Amygdala (tissue), 56 donors: ENCODE measurements at regions not wholly inside any gene's neighbourhood (a gene's known extent, or its start where the extent isn't known, plus 50 kb on each side); places are given as distances from the start of the nearest gene placed in this dataset.

Source experiments
- DNase-seq, 56 donors: peaks; one replicate each; lab custom pipeline; 2025; lab: John Stamatoyannopoulos, UW

DNA sequence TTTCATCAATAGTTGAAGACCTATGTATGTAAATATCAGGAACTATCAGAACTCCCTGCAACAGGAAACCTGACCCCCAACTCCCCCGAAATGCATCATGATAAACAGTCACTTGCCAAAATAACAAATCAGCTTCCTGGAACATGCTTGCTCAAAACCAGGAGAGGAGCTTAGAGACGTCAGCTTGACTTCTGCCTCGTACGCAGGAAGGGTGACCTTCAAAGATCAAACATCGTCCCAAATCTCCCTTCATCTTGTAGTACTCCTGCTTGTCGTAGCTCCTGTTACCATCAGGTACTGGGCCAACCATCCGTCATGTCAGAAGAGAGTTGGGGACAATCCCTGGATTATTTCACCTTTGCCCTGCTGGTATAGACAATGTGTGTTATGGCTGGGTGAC lies 396.1 kb downstream of the GADD45G start:
- no peak for DNase-seq

DNA sequence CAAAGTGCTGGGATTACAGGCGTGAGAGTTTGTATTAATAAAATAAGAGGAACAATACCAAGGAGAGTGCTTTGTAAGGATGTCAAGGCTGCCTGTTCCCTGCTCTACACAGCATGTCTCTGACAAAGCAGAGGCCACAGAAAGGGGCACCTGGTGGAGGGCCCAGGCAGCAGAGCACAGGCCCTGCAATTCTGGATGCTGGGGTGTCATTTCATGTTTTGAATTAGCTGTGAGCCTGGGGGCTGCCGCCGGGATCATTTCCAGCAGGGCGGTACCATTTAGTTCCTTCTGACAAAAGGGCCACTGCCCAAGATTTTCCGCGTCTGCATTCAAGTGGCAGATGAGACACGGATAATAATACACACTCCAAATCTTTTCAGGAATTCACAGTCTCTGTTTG lies 396.9 kb downstream of the GADD45G start:
- no peak for DNase-seq

DNA sequence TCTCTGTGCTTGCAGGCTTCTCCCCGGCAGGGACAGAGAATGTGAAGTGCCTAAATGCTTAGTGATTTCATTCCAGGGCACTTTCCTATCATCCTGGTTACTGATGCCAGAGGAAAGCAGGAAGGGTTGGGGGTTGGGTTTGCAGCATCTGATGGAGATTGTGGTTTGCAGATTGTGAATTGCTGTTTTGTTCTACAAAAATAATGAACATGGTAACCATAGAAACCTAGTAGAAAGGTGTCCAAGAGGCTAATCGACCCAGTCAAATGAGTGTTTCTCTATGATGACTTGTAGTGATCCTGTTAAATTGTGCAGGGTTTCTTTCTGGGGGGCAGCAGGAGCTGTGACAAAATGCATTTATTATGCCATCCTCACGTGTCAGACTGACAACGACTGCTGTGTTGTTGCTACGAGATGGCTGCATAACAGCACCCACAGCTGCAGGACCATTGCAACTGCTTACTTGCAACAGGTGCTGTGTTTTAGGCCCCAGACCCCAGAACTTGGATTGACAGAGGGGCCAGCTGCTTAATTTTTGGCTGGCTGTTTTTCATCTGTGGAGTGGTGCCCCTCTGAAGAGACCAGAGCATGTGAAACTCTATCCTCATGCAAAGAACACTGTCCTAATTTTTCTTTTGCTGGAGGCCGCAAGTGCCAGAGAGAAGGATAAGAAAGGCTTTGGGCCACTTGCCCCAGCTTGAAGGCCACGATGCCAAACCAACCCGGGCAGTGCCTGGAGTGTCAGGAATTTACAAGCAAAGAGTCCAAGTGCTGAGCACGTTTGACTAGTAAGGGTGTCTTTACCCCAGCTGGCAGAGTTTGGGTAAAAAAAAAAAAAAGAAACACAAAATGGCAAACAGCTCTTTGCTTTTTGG lies 397.8 kb downstream of the GADD45G start:
- DNase-seq = peak in 29 of 56 donors; percentile 9 to 69 (median 31)

DNA sequence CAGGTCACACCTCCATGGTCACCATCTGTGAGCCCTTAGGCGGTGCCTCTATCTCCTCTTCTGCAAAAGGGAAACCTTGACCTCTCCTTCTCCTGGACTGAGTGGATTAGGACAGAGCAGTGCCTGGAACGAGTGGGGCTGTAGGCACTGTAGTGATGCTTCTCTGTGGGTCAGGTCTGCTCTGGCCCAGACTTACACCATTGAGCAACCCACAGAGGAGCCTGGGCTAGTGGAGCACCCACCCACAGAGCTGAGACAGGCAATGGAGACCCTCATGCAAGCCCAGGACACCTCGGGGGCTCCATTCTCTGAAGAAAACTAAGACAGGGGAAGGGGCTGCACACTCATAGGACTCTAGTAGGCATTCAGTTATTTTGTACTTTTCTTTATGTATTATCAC lies 400.6 kb downstream of the GADD45G start:
- DNase-seq = no peak

DNA sequence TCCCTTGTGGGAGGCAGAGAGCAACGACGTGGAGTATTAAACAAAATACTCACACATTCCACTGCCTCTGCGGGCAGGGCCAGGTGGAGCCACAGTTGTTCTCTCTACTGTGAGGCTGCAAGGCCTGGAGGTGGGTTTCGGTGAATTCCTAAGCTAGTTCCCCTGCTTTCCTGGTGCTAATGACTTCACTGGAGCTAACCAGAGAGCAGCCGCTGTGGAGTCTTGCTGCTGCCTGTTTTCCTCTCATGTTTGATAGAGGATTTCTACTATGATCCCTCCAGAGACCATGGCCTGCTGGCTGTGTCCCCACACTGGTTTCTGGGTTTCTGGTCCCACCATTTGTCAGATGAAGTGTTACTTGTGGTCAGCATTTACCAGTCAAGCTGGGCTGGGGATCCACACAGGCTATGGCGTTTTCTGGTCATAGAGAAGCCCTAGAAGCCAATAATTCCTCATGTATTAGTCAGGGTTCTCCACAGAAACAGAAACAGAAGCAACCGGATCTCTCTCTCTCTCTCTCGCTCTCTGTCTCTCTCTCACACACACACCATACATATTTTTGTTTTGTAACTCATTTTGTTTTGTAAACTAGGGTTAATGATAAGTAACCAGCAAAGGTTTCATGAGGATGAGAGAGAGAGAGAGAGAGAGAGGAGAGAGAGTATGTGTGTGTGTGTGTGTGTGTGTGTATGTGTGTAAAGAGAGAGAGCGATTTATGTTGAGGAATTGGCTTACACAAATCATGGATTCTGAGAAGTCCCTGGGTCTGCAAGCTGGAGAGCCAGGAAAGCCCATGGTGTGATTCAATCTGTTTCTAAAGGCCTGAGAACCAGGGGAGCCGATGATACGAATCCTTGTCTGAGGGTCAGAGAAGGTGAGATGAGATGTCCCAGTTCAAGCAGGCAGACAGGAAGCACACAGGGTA lies 403.0 kb downstream of the GADD45G start:
- no peak for DNase-seq

DNA sequence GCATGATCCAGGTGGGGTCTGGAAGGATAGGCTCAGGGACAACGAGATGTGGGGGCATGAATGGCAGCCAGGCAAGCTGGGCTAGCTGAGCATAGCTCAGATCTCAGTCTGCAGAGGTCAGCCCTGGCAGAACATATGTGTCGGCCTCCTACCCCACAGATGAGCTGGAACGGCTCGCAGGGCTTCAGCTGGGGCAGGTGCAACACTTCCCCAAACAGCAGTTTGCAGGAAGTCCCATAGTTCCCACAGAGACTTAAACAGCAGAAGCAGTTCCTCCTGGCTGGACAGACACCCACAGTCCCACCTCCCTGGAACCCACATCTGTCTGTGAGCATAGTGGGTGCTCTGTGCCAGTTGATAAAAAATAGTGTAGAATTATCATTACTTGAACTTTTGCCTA lies 404.6 kb downstream of the GADD45G start:
- peak in 1 of 56 donors; percentile 5 for DNase-seq

DNA sequence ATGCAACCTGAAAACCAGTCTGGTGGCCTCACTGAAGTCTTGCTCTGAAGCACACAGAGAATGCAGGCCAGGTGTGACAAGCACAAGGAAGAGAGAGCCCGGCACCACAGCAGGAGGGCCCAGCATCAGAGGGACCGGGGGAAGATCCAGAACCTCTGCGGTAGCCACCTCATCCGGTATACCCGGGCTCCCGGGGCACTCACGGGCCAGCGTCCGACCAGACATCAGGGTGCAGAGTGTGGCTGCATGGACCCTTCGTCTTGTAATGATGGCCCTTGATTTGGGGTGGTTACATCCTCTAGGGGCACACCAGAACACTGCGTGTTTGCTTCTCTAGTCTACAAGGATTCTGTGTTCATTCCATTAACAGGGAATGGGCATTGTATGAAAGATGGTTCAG lies 406.0 kb downstream of the GADD45G start:
- no peak for DNase-seq

GRCh38 chr9:90012949-90013348 lies 408.1 kb downstream of the GADD45G start:
- no peak for DNase-seq

- DNase-seq = no peak
These were observed 409.0 kb downstream of the GADD45G start for GRCh38 chr9:90013778-90014177.

DNA sequence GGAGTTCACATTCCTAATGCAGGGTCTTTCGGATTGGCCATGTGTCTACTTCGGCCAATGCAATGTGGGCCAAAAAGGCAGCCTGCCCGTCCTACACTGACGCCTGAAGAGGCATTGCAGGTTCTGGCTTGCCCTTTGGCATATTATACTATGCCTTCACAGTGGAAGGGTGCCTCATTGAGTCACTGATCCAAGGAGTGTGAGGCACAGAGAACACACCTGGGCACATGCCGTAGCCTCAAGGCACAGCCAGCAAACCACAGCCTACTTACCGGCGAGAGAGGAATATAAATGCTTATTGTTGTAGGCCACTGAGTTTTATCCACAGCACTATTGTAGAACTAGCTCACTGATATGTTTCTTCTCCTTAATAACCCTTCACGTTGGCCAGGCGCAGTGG lies 409.6 kb downstream of the GADD45G start:
- no peak for DNase-seq

DNA sequence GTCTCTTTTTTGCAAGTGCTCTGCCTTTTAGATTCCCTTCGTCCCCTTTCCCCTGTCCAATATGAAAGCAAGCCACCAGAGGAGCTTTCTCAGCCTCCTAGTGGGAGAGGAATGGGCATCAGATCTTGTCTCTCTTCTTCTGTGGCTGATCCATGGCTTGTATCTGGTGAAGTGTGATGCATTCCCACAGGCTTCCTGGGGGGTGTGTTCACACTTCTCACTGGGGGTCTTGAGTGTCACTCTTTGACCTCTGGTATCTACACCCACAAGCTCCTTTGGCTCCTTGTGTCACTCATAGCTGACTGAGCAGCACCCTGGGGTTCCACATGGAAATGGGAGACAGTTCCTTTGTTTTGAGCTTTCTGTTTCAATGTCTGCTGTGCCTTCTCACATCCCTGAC lies 411.5 kb downstream of the GADD45G start:
- DNase-seq = no peak

DNA sequence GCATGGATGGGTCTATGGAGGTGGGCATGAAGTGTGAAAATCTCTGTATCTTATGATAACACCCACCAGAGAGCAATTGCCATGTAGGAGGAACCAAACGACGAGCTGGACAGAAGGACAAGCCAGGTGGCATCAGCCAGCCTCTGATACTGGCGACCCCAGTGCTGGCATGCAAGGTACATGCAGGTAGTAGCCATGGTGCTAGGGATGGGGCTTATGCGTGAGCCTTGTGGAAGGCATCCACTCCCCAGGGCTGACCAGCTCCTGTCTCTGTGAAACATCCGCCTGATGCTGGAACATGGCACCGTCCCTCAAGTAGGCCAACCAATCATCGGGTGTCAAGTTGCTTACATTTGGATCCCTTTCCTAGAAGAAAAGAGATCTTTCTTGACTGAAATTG lies 412.9 kb downstream of the GADD45G start:
- DNase-seq = no peak

DNA sequence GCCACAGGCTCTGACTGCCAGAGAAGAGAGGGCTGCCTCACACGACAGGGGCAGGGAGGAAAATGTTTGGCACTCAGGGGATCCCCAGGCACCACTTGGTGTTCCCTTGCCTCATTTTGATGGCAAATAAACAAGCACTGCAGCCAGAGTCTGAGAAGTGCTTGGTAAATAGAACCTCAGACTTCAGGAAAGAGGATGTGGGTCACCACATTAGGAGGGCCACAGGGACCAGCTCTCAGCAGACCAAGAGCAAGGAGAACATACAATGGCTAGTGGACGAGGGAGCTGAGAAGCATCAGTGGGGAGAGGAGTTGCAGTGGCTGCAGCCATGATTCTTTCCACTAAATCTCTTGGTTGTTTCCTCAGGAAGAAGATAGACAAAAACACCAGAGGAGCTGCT lies 413.9 kb downstream of the GADD45G start:
- DNase-seq = no peak

- DNase-seq = no peak
These were observed 414.8 kb downstream of the GADD45G start for GRCh38 chr9:90019626-90020025.

DNA sequence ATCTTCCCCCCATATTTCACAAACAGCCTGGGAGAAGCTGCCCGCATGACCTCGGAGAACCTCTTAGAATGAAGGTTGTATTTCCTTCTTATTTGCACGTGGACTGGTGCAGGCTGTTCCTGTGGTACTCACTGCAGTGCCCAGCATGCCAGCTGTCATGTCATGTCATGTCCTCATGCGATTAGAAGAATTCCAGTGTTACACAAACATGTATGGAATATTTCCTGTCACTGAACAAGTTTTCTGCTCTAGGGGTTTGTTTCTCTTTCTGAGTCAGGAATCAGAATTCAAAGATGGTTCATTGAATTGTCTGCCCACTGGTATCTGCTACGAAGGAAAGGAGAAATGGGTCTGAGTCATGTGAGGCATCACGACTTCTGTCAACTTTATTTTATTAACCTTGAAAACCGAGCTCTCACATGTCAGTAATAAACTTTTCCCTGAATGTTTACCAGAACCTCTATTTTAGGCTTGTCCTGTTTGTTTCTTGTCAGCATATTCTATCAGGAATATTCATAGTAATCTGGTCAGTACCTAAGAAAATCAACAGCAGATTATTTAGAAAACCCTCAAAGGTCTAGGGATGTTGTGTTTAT lies 415.6 kb downstream of the GADD45G start:
- DNase-seq = peak in 1 of 56 donors; percentile 11

DNA sequence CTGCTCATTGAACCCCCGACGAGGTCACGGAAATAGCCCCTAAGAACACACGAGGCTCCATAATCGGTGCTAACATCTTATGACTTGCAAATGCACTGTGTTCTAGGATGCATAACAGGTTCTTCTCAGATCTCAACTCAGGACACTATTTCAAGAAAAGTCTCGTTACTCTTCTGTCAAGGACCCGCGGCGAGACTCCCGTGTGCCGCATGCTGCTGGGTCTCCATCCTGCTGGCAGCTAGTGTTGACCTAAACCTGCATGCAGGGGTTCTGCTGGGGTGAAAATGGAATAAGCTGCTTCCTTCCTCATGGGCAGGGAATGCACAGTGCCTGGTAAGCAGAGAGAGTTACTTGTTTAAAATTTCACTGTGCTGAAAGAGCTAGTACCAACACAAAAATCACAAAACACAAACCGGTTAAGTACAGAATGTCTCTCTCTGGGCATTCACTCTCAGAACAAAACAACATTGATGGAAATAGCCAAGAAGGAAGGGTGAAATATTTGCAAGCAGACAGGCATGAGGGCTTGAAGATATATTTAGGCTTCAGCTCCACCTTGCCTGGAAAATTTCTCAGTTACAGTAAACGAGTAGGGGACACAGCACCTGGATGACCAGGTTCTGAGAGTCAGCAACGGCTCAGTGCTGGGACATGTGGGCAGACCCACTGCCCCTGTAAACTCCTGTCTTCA lies 416.5 kb downstream of the GADD45G start:
- DNase-seq = no peak

DNA sequence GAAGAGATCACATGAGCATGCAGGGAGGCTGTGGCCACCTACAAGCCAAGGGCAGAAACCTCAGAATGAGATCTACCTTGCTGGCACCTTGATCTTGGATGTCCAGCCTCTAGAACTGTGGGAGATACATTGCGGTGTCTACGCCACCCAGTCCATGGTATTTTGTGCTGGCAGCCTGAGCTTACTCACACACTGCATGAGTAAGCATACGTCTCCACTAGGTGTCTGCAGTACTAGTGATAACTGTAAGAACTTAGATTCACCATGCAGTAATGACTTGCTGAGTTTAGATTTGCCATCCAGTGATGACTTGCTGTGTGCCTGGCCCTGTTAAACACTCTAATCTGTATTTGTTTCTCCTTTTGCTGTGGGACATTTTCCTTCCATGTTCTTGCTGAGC lies 417.7 kb downstream of the GADD45G start:
- DNase-seq = no peak

GRCh38 chr9:90023861-90024260 lies 419.0 kb downstream of the GADD45G start:
- no peak for DNase-seq

GRCh38 chr9:90024409-90024808 lies 419.6 kb downstream of the GADD45G start:
- peak in 1 of 56 donors; percentile 10 for DNase-seq

- DNase-seq = no peak
These were observed 420.0 kb downstream of the GADD45G start for GRCh38 chr9:90024823-90025222.

DNA sequence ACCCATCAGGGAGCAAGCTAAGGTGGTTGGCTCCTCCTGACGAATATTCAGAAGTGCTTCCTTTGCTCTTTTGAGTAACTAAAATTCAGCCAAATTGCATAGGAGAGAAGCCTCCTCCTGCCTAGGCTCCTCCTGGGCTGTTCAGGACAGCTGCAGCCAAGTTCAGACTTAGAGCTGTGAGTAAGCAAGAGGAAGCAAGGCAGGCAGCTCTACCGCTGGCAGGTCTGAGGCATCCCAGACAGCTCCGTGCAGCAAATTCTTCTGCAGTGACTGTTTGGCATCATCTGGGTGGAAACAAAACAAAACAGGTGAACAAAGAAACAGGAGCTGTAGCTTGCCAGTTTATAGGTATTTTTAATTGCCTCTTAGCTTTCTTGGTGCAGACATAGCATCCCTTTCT lies 421.0 kb downstream of the GADD45G start:
- DNase-seq = no peak
